ENCODE measurements at regions not wholly inside any gene's neighbourhood (a gene's known extent, or its start where the extent isn't known, plus 50 kb on each side); places are given as distances from the start of the nearest gene placed in this dataset.

- no peak for DNase-seq
Measured at GRCh38 chr7:22962775-22963350, 51.1 kb downstream of the HYCC1 start.

- DNase-seq = no peak
Measured at GRCh38 chr7:22958742-22959141, 55.2 kb downstream of the HYCC1 start.

GRCh38 chr7:22954251-22954650, 59.7 kb downstream of the HYCC1 start:
- DNase-seq = no peak

- no peak for DNase-seq
Measured at GRCh38 chr7:22952306-22953015, 61.5 kb downstream of the HYCC1 start.

GRCh38 chr7:22949944-22950343, 64.0 kb downstream of the HYCC1 start:
- DNase-seq = no peak

- DNase-seq = no peak
Measured at GRCh38 chr7:22949221-22949620, 64.7 kb downstream of the HYCC1 start.

GRCh38 chr7:22948770-22949169, 65.2 kb downstream of the HYCC1 start:
- no peak for DNase-seq

- peak; percentile 19 for DNase-seq
Measured at GRCh38 chr7:22945584-22945983, 68.3 kb downstream of the HYCC1 start.

- no peak for DNase-seq
Measured at GRCh38 chr7:22944510-22944909, 69.4 kb downstream of the HYCC1 start.

- peak; percentile 59 for DNase-seq
Measured at GRCh38 chr7:22944022-22944421, 69.9 kb downstream of the HYCC1 start.

GRCh38 chr7:22942191-22942590, 71.7 kb downstream of the HYCC1 start:
- no peak for DNase-seq

- no peak for DNase-seq
Measured at GRCh38 chr7:22939842-22940241, 74.1 kb downstream of the HYCC1 start.

- DNase-seq = no peak
Measured at GRCh38 chr7:22937946-22938345, 76.0 kb downstream of the HYCC1 start.

- no peak for DNase-seq
Measured at GRCh38 chr7:22936246-22936645, 77.7 kb downstream of the HYCC1 start.

- no peak for DNase-seq
Measured at GRCh38 chr7:22935269-22935668, 78.7 kb downstream of the HYCC1 start.

GRCh38 chr7:22934473-22935065, 79.4 kb downstream of the HYCC1 start:
- DNase-seq = no peak

- DNase-seq = no peak
Measured at GRCh38 chr7:22934023-22934422, 79.9 kb downstream of the HYCC1 start.

GRCh38 chr7:22932896-22933295, 81.0 kb downstream of the HYCC1 start:
- DNase-seq = no peak

GRCh38 chr7:22931011-22931410, 82.9 kb downstream of the HYCC1 start:
- DNase-seq = no peak

- DNase-seq = no peak
Measured at GRCh38 chr7:22922307-22922706, 91.6 kb downstream of the HYCC1 start.

- no peak for DNase-seq
Measured at GRCh38 chr7:22921386-22922086, 92.4 kb downstream of the HYCC1 start.

GRCh38 chr7:22920672-22921071, 93.3 kb downstream of the HYCC1 start:
- DNase-seq = no peak

- DNase-seq = no peak
Measured at GRCh38 chr7:22913158-22913557, 90.5 kb upstream of the TOMM7 start.

All from muscle of arm (tissue), 1 donor.